Ureter (tissue), 1 donor: ENCODE measurements at regions not wholly inside any gene's neighbourhood (a gene's known extent, or its start where the extent isn't known, plus 50 kb on each side); places are given as distances from the start of the nearest gene placed in this dataset.
"Not testable (repeated sequence)": the region's sequence is repeated elsewhere in the genome, so short reads cannot be mapped to it uniquely, and the experiment has no call there.

Experiments
- DNase-seq: peaks from one replicate; pipeline ENCODE4 v3.0.0-alpha.2; 2020; ENCODE audit warnings: low spot score
- donor health status: DM: yes; HTN: yes; CAD: no.

DNA sequence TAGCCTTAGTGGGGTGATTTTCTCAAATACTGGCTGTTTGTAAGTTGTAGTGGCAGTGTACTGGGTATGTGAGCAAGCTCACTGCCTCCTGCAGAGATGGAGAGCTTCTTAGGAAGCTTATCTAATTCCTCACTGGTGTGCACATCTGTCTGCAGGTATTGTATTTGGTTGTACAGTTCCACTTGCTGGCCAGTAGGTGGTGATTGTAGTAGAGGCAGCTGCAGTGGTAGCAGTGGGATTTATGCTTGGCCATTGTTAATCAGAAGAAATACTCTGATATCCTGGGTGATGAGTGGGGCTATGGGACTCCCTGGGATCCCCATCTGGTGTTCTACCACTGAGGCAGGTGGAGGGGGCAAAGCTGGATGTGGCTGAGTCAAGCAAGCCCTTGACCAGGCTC, 276.1 kb upstream of the SPAG17 start:
- DNase-seq, result no peak

DNA sequence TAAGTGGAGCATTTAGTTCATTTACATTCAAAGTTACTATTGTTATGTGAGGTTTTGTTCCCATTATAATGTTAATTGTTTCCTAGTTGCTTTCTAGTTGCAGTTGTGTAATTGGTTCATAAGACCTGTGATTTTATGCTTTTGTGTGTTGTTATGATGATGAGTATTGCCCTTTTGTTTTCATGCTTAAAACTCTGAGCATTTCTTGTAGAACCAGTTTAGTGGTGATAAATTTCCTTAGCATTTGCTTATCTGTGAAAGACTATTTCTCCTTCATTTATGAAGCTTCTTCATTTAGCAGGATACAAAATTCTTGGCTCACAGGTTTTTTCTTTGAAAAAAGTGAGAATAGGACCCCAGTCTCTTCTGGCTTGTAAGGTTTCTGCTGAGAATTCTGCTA, 274.8 kb upstream of the SPAG17 start:
- DNase-seq, result no peak

DNA sequence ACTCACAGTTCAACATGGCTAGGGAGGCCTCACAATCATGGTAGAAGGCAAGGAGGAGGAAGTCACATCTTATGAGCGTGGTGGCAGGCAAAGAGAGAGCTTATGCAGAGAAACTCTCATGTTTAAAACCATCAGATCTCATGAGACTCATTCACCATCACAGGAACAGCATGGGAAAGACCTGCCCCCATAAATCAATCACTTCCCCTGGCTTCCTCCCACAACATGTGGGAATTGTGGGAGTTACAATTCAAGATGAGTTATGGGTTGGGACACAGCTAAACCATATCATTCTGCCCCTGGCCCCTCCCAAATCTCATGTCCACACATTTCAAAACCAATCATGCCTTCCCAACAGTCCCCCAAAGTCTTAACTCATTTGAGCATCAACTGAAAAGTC, 268.8 kb upstream of the SPAG17 start:
- DNase-seq, result not testable (repeated sequence)

DNA sequence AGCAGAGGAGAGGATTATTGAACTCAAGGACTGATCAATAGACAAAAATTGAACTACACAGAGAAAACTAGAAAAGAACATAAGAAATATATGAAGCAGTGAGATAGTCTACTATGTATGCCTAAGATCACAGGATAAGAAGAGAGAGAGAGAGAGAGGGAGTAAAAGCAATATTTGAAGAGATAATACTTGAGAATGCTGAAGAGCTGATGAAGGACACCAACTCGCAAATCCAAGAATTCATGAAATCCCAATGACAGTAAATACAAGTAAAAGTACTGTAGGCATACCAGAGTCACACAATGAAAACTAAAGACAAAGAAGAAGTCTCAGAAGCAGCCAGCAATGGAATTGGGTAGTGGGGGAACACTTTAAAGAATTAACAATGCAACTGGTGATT, 260.1 kb upstream of the SPAG17 start:
- no peak for DNase-seq

DNA sequence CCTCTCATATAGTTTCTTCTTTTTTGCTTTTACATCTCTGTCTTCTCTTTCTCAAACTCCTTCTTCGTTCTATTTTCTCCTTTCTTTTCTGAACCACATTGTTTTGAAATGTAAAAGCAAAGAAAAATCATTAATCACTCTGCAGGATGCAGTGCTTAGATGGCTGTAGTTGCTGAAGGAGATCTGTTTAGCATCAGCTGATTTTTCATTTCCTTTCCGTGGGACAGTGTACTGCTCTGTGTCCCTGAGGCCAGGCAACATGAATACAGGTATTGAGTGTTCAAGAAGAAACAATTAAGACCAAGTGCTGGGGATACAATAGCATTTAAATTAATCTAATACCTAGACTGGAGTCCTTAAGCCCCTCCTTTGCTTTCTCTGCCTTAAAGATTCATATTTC, 257.2 kb upstream of the SPAG17 start:
- no peak for DNase-seq

DNA sequence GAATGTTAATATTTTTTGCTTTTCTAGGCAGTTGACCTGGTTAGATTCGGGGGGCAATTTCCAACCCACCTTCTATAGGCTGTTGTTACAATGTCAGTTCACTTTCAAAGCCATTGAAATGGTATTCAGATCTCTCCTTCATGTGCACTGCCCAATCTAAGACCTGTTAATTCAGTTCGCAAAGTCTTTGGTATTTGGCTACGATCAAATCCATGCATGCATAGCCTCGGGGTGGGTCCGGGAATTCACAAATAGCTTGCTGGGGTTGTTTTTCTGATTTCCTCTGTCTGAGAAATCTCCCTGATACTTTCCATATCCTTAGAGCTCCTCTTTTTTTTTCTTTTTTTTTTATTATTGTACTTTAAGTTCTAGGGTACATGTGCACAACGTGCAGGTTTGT, 252.6 kb upstream of the SPAG17 start:
- DNase-seq, result no peak

DNA sequence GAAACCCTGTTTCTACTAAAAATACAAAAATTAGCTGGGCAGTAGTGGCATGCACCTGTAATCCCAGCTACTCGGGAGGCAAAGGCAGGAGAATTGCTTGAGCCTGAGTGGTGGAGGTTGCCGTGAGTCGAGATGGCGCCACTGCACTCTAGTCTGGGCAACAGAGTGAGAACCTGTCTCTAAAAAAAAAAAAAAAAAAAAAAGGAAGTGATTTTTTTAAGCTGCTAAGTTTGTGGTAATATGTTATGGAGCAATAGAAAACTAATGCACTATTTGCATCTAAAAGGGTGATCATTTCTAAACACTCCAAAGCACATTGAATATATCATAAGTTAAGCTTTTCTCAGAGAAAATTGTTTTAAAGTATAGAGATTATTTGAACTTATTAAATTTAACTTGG, 244.8 kb upstream of the SPAG17 start:
- no peak for DNase-seq

DNA sequence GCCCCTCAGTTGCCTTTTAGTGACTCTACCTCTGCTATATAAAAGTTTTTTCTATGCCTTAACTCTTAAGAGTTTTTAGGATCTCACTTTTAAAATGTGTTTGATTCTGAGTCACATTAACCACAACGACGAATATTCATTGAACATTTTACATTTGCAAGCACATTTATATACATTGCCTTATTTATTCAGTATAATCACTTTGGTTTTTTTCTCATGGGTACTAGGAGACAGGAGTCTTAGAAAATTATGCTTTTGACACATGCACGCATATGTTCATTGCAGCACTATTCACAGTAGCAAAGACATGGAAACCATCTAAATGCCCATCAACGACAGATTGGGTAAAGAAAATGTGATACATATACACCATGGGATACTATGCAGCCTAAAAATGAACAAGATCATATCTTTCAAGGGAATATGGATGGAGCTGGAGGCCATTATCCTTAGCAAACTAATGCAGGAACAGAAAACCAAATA, 236.9 kb upstream of the SPAG17 start:
- no peak for DNase-seq

DNA sequence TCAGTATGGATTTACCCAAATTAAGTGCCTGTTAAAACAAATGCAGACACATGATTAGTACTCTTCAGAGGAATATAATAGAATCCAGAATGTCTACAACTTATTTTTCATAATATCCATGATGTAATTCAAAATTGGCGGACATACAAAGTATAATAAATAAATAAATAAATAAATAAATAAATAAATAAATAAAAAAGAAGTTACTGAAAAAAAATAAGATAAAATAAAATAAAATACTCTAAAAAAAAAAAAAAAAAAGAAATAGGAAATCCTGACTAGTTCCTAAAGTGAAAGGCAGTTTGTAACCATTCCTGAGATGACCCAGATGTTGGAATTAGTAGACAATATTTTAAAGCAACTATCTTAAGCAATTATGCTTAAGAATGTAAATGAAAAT, 219.0 kb upstream of the SPAG17 start:
- DNase-seq, result no peak

DNA sequence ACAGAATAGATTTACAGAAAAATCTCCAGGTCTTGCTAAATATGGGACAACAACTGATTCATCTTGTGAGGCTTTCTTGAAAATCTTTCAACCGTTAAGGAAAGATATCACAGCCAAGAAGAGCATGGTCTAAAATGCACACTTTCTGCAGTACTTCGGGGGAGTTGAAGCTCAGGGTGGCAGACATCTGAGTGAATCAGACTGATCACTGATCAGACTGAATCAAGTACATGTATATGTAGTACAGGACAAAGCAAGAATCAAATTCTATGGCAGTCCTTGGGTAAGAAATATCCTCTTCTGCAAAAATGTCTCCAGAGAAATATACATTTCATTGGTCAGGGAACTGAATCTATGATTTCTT, 212.4 kb upstream of the SPAG17 start:
- DNase-seq, result no peak

DNA sequence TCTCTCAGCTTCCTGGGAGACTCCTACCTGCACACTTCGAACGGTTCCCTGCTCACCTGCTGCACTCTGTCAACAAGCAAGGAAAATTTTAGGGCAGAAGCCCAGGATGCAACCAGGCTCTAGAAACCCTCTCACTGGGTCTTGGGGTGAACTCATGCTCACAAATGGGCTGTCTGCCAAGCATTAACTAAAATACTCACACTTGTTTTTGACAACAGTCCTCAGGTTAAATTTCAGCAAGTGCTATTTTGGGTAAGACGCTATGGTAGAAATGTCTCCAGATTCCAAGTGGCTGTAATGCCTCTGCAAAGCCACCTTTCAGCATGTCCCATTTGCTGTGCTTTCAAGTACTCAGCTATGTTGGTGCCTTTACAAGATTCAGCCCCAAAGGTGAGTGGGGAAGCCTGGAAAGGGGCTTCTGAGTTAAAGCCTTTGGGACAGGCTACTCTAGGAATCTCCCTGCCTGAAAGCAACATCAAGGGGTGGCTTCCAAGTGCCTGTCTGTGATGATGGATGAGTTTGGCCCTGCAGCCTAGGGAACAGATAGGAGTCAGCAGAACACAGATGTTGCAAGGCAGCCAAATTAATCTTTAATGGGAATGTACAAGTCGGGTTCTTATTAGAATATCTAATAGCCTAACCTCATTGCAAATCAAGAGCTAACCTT, 211.9 kb upstream of the SPAG17 start:
- DNase-seq, result no peak

DNA sequence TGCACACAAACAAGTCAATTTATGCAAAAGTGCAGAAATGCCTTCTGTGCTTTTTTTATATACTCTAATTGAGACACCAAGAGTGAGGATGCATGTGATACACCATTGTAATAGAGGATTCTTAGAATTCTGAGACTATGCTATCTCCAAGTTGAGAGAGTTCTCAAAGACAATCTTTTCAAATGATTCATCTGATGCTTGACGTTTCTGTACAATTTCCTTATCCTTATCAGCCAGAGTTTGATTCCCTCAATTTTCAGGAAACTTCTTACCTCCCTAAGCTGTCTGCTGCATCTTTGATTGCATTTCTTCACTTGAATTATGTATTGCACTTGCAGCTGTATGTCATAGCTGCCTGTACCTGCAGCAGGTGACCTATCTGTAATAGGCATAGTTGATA, 211.3 kb upstream of the SPAG17 start:
- DNase-seq, result no peak

DNA sequence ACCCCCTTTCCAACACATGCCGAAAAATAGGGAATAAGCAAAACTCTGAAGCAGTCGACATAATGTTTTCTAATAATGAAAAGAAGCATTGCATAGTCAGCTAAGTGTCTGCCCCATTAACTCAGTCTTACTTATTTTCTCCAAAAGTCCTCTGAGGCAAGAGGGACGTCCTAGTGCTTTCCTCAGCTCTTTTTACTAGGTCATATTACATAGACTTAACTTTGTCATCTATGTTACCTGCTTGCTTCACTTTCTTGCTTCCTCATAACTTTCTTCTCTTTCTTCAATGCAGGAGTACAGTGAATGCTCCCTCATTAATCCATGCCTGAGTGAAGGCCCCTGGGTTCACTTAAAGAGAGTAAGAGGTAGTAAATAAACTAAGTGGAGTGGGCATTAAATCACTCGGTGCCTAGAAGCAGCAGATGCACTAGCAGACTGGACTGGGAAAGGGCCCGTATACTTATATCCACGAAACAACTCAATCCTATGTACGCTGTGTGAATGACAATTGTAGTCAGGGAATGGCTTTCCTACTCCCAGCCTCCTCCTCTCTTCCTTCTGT, 210.5 kb upstream of the SPAG17 start:
- DNase-seq, result no peak

DNA sequence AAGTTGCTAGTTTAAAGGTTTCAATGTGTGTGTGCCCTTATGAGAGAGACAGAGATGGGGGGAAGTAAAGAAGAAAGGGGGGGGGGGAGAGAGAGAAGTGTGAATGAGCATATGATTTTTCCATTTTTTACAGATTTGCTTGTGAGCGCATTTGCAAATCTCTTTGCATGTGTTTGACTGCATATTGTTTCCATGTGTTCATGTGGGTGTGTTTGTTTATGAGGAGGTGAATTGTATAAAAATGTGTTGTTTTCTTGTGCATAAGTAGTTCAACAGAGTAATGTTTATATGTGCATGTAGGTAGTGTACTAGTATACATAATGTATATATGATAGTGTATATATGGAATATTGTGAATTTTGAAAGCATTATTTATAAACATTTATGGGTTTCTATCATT, 205.9 kb upstream of the SPAG17 start:
- no peak for DNase-seq

DNA sequence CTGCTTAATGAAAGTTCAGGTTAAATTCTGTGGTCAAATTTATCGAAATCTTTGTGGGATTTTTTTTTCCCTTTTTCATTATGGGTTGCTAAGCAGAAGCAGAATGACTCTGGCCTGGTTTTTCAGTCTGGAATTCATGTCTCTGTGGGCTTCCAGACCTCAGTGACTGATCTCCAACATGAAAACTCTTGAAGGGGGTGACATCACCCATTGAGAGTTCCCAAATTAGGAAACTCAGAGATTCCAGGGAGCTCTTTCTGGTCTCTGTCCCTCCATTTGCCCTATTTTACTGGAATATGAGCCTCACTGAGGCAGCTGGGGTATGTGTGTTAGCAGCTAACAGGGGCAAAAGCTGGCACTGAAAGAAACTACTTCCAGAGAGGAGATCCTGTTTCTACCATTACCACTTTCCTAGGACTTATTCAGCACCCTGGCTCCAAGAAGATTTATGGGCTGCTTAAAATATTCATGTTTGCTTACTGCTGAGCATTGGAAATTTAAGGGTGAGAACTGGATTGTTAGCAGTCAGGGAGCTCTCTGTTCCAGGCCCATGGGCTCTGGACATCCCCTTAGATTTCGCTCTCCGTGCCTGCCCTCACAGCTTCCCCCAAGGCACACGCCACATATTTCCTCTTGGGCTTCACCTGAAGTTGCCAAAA, 203.4 kb upstream of the SPAG17 start:
- DNase-seq, result no peak

DNA sequence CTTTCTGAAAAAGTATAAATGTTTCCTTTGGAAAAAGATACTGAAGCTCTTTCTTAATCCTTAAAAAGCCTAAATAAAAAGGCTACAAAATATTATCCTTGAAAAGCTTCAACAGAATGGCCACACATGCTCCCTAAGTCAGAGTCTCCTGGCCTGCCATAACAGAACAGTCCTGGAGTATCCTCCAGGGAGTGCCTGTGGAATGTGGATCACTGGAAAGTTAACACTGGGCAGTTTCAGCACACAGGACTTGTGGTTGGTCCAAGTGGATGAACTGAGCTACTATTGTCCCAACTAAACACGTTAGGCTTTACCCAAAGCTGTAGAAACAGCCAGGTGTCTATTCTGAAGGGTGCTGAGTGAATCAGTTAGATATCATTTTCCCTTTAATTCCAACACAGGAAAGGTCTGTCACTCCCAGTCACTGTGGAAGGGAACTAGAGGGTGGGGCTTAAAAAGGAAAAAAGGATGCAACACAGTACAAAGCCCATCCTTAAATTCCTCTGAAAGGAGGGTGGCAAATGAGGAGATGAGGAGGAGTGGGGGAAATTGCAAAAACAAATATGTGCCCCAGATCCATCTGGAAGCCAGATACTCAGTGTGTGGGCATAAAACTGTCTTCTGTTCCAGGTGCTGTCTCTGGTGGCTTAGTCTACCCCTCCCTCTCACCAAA, 196.3 kb upstream of the SPAG17 start:
- no peak for DNase-seq

DNA sequence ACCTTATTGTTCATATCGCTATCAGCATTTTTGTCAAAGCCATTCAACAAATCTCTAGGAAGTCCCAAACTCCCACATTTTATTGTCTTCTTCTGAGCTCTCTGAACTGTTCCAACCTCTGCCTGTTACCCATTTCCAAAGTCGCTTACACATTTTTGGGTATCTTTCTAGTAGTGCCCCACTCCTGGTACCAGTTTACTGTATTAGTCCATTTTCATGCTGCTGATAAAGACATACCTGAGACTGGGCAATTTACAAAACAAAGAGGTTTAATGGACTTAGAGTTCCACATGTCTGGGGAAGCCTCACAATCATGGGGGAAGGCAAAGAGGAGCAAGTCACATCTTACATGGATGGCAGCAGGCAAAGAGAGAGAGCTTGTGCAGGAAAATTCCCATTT, 192.2 kb upstream of the SPAG17 start:
- DNase-seq, result not testable (repeated sequence)

DNA sequence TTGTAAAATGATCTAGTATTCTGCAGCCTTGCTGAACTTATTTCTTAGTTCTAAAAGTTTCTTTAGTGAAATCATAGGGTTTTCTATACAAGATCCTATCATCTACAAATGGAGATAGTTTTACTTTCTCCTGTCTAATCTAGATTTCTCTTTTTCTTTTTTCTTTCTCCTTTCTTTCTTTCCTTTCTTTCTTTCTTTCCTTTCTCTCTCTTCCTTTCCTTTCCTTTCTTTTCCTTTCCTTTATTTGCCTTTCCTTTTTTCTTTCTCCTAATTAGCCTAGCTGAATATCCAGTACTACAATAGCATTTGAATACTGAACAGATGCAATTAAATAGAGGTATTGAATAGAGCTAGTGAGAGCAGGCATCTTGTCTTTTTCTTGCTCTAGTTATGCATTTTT, 186.6 kb upstream of the SPAG17 start:
- DNase-seq, result no peak

DNA sequence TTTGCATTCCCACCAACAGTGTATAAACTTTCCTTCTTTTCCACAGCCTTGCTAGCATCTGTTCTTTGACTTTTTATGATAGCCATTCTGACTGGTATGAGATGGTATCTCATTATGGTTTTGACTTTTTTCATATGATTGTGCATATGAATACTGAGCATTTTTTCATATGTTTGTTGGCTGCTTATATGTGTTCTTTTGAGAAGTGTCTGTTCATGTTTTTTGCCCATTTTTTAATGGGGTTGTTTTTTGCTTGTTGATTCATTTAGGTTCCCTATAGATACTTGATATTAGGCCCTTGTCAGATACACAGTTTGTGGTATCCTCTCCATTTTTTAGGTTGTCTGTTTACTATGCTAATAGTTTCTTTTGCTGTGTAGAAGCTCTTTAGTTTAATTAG, 185.8 kb upstream of the SPAG17 start:
- DNase-seq, result no peak

DNA sequence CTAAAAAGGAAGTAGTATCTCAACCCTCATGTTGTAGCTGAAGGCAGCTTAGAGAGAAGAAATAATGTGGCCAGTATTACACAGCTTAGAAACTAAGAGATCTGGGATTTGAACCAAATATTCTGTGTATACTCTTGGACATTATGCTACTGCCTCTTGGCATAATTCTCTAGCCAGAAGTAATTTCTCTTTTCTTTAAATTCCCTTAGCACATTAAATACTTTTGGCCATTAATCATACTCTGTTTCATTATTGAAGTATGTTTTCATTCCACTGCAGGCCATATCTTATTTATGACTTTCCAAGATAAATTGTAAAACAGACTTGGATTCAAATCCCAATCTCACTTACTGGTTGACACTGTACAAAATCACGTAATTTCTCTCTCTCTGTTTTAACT, 181.3 kb upstream of the SPAG17 start:
- no peak for DNase-seq

DNA sequence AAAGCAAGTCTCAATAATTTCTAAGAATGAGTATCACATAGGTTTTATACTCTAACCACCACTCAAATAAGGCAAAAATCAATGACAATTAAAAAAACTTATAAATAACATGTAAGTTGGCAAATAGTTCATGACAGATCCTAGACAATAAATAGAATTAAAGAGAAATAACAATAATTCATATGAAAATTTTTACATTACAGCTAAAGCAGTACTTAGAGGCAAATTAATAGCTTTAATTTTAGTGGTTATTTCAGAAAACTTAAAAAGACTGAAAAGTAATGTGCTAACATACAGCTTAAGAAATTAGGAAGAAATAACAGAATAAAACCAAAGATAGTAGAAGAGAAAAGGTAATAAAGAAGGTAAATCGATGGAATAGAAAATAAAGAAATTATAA, 179.9 kb upstream of the SPAG17 start:
- DNase-seq, result no peak

DNA sequence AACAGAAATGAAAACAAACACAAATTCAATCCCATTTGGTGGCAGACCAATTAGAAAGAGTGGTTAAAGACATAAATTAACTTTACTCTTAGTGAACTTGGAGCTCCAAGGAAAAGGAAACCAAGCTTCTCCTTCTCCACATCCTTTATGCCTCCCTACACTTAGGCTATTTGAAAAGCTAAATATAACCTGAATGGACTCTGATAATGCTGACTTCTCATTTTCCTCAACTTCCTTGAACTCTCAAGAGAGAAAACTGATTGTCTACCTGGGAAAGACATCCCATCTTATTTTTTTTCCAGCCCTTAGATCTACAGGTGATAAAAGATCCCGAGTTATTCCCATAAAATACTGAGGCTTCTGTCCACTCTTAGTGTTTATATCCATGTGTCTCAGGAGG, 178.4 kb upstream of the SPAG17 start:
- DNase-seq, result no peak

DNA sequence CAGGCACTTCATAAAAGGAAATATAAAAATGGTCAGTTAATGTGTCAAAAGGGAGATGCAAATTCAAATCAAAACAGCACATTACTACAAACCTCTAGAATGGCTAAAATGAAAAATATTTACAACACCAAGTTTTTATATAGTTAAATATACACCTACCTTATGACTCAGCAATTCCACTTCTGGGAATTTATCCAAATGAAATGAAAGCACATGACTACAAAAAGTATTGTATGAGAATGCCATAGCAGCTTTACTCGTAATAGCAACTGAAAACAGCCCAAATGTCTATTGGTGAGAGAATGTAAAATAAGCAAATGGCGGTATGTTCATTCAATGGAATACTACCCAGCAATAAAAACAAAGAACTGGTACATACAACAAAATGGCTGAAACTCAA, 175.8 kb upstream of the SPAG17 start:
- no peak for DNase-seq
